HCT116 (cell line): ENCODE measurements at regions not wholly inside any gene's neighbourhood (a gene's known extent, or its start where the extent isn't known, plus 50 kb on each side); places are given as distances from the start of the nearest gene placed in this dataset.

Experiments
- ATAC-seq: fragments of 200-7000 bp; cut with Tn5 transposase; 2 replicates; pipeline ENCODE4 v1.9.1; 2020; ENCODE audit warnings: mild to moderate bottlenecking, moderate library complexity
- BruUV-seq: library from RNA; stranded (reverse); fragments of 400-500 nt; replicated peaks from 2 replicates; lab custom pipeline; 2021; lab: Mats Ljungman, UMichigan
- CTCF ChIA-PET: fragments of 300-600 bp; sonication (Branson Sonifier 250); formaldehyde crosslinking; loops from one replicate; lab custom pipeline; 2021; ENCODE audit warnings: antibody characterized with exemption; lab: Charles Lee
- POLR2A ChIA-PET: fragments of 300-600, 350-600 bp; sonication (Branson Sonifier 250); formaldehyde crosslinking; loops from one replicate; lab custom pipeline; 2021; ENCODE audit warnings: antibody characterized with exemption; lab: Charles Lee
- RAD21 ChIA-PET, 2 experiments: fragments of 300-600 bp; sonication (Branson Sonifier 250); formaldehyde crosslinking; loops; one replicate each; lab custom pipeline; 2023; ENCODE audit warnings: low total read pairs in 2 of 2; ENCODE audit not compliant: uncharacterized antibody in 2 of 2, unreplicated experiment in 2 of 2, low non-redundant PET in 1 of 2; lab: Charles Lee
- DNase-seq: peaks from one replicate; pipeline ENCODE4 v3.0.0-alpha.2; 2010; ENCODE audit warnings: low read depth, low spot score
- H2AFZ ChIP-seq: fragments of 200-600 bp; shearing (Covaris generic), sonication (generic); 2 replicates; pipeline ENCODE4 v1.6.1; 2017; ENCODE audit warnings: low read depth, mixed run types, mixed read lengths, antibody characterized with exemption, low read length; ENCODE audit not compliant: poor library complexity, severe bottlenecking
- H3K27ac ChIP-seq: 2 replicates; pipeline ENCODE4 v1.5.1; 2012; ENCODE audit warnings: low read depth, low read length
- H3K27me3 ChIP-seq: fragments of 200-600 bp; sonication (generic); 2 replicates; pipeline ENCODE4 v1.6.1; 2016; ENCODE audit warnings: mixed run types, low read length, mixed read lengths; ENCODE audit not compliant: insufficient read depth
- H3K36me3 ChIP-seq, 2 experiments: fragments of 200-500 bp in 1 of 2; fragments of 200-600 bp in 1 of 2; sonication (Bioruptor generic) in 1 of 2; sonication (generic) in 1 of 2; 2 replicates each; pipeline versions ENCODE4 v1.5.1 to v1.6.1; 2014 to 2016; ENCODE audit warnings: low read length in 2 of 2, inconsistent platforms in 1 of 2, mixed read lengths in 1 of 2, mixed run types in 1 of 2; ENCODE audit not compliant: insufficient read depth in 2 of 2, control insufficient read depth in 1 of 2
- H3K4me1 ChIP-seq, 2 experiments: fragments of 200-600 bp in 1 of 2; sonication (generic) in 1 of 2; 2 replicates each; pipeline versions ENCODE4 v1.5.1 to v1.6.1; 2012 to 2017; ENCODE audit warnings: low read length in 2 of 2, inconsistent platforms in 1 of 2, mild to moderate bottlenecking in 1 of 2, mixed read lengths in 1 of 2, mixed run types in 1 of 2, moderate library complexity in 1 of 2; ENCODE audit not compliant: insufficient read depth in 2 of 2, control insufficient read depth in 1 of 2
- H3K4me2 ChIP-seq: fragments of 200-600 bp; sonication (generic); 2 replicates; pipeline ENCODE4 v1.6.1; 2017; ENCODE audit warnings: mixed run types, low read length, mixed read lengths
- H3K4me3 ChIP-seq, 2 experiments: fragments of 200-600 bp in 1 of 2; sonication (generic) in 1 of 2; replicated peaks in 1 of 2; 2 replicates each; pipeline ENCODE4 v1.5.1; 2011 to 2016; ENCODE audit warnings: low read length in 2 of 2, control low read depth in 1 of 2, low read depth in 1 of 2, mild to moderate bottlenecking in 1 of 2, mixed read lengths in 1 of 2, mixed run types in 1 of 2
- H3K79me2 ChIP-seq: fragments of 200-600 bp; sonication (generic); 2 replicates; pipeline ENCODE4 v1.6.1; 2017; ENCODE audit warnings: mild to moderate bottlenecking, mixed run types, low read length, moderate library complexity, mixed read lengths; ENCODE audit not compliant: insufficient read depth
- H3K9ac ChIP-seq: fragments of 200-600 bp; sonication (generic); 2 replicates; pipeline ENCODE4 v1.6.1; 2016; ENCODE audit warnings: low read length, mixed read lengths
- H3K9me2 ChIP-seq: fragments of 200-600 bp; sonication (generic), shearing (Covaris generic); 2 replicates; pipeline ENCODE4 v1.6.1; 2017; ENCODE audit warnings: mixed run types, mild to moderate bottlenecking, moderate library complexity; ENCODE audit not compliant: insufficient read depth
- H3K9me3 ChIP-seq, 2 experiments: fragments of 200-500 bp in 1 of 2; fragments of 200-600 bp in 1 of 2; sonication (Bioruptor generic) in 1 of 2; sonication (generic) in 1 of 2; 2 replicates each; pipeline ENCODE4 v1.6.1; 2014 to 2017; ENCODE audit warnings: low read length in 2 of 2, mixed read lengths in 2 of 2, inconsistent platforms in 1 of 2, low read depth in 1 of 2, mild to moderate bottlenecking in 1 of 2, mixed run types in 1 of 2, moderate library complexity in 1 of 2; ENCODE audit not compliant: control insufficient read depth in 1 of 2, insufficient read depth in 1 of 2
- H4K20me1 ChIP-seq: fragments of 200-600 bp; sonication (generic), shearing (Covaris generic); 2 replicates; pipeline ENCODE4 v1.6.1; 2017; ENCODE audit warnings: mixed run types, mild to moderate bottlenecking, moderate library complexity; ENCODE audit not compliant: insufficient read depth
- ATF3 ChIP-seq: IDR thresholded peaks from 2 replicates; pipeline ENCODE4 v1.6.1; 2012
- CBX3 ChIP-seq: IDR thresholded peaks from 2 replicates; pipeline ENCODE4 v1.6.1; 2012; ENCODE audit warnings: low read depth
- CEBPB ChIP-seq: IDR thresholded peaks from 2 replicates; pipeline ENCODE4 v1.6.1; 2012; ENCODE audit warnings: low read depth
- EGR1 ChIP-seq: IDR thresholded peaks from 2 replicates; pipeline ENCODE4 v1.6.1; 2012; ENCODE audit warnings: low read depth
- ELF1 ChIP-seq: IDR thresholded peaks from 2 replicates; pipeline ENCODE4 v1.6.1; 2012; ENCODE audit warnings: low read depth, borderline replicate concordance
- EZH2 ChIP-seq: fragments of 200-600 bp; sonication (generic); IDR thresholded peaks from 2 replicates; pipeline ENCODE4 v1.6.1; 2017; ENCODE audit warnings: antibody characterized with exemption, mixed run types
- EZH2phosphoT487 ChIP-seq: fragments of 200-600 bp; IDR thresholded peaks from 2 replicates; pipeline ENCODE4 v1.6.1; 2018; ENCODE audit warnings: antibody characterized with exemption, borderline replicate concordance
- FOSL1 ChIP-seq: IDR thresholded peaks from 2 replicates; pipeline ENCODE4 v1.6.1; 2012; ENCODE audit warnings: low read depth
- JUND ChIP-seq: IDR thresholded peaks from 2 replicates; pipeline ENCODE4 v1.6.1; 2012
- MAX ChIP-seq: IDR thresholded peaks from 2 replicates; pipeline ENCODE4 v1.6.1; 2012
- POLR2A ChIP-seq: IDR thresholded peaks from 2 replicates; pipeline ENCODE4 v1.7.0; 2011; ENCODE audit warnings: borderline replicate concordance; ENCODE audit not compliant: insufficient read depth, insufficient read length; ENCODE audit errors: extremely low read depth
- RAD21 ChIP-seq: IDR thresholded peaks from 2 replicates; pipeline ENCODE4 v1.6.1; 2012; ENCODE audit warnings: low read depth, mild to moderate bottlenecking
- SIN3A ChIP-seq: IDR thresholded peaks from 2 replicates; pipeline ENCODE4 v1.6.1; 2012; ENCODE audit warnings: low read depth
- SP1 ChIP-seq: IDR thresholded peaks from 2 replicates; pipeline ENCODE4 v1.6.1; 2012; ENCODE audit warnings: low read depth
- SRF ChIP-seq: IDR thresholded peaks from 2 replicates; pipeline ENCODE4 v1.6.1; 2012; ENCODE audit warnings: low read depth
- TCF7L2 ChIP-seq: IDR thresholded peaks from 2 replicates; pipeline ENCODE4 v1.7.0; 2011; ENCODE audit warnings: borderline replicate concordance, inconsistent platforms; ENCODE audit not compliant: insufficient read depth, insufficient read length; ENCODE audit errors: extremely low read depth
- ZBTB33 ChIP-seq: IDR thresholded peaks from 2 replicates; pipeline ENCODE4 v1.6.1; 2011; ENCODE audit warnings: mild to moderate bottlenecking, low read length, moderate library complexity; ENCODE audit not compliant: insufficient replicate concordance; ENCODE audit errors: extremely low read depth
- ZFX ChIP-seq: fragments of 450-650 bp; IDR thresholded peaks from 2 replicates; pipeline ENCODE4 v1.6.1; 2017
- intact Hi-C: fragments of 100-400 bp; cut with micrococcal nuclease; formaldehyde crosslinking; loops from 2 replicates; pipeline ENCODE4 v1.10.0; 2022
- TF ChIP-seq, protein P1 (sequence below), 3 experiments: fragments of 200-600 bp in 1 of 3; sonication (generic) in 1 of 3; IDR thresholded peaks in 2 of 3; conservative IDR thresholded peaks in 1 of 3; 2 replicates each; pipeline ENCODE4 v1.5.1; 2012 to 2017; ENCODE audit warnings: low read depth in 2 of 3, low read length in 2 of 3, antibody characterized with exemption in 1 of 3, borderline replicate concordance in 1 of 3, control low read depth in 1 of 3, mild to moderate bottlenecking in 1 of 3, mixed read lengths in 1 of 3, mixed run types in 1 of 3, moderate library complexity in 1 of 3; ENCODE audit not compliant: insufficient read depth in 1 of 3

DNA sequence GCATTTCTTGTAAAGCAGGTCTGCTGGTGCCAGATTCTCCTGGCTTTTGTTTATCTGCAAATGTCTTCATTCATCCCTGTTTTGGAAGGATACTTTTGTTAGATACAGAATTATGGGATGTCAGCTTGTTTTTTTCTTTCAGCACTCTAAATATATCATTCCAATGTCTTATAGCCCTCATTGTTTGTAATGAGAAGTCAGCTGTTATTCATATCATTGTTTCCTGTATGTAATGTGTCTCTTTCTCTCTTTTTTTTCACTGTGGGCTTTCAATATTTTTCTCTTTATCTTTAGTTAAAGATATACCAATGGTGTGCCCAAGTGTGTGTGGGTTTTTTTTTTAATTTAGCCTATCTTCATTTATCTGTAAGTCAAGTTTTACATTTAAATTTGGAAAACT, 65.6 kb upstream of the DCP1A start:
- no peaks in the 10 kb centered on the region for H3K4me1 ChIP-seq
- no TSS peak for BruUV-seq
- H3K9ac ChIP-seq: no peak overlapping the region
- ATAC-seq (no peak), DNase-seq (no peak)
- peaks cover 0 to 15% of the 10 kb centered on the region in 2 experiments; a peak in 1 of 4 replicates for H3K9me3 ChIP-seq
- intact Hi-C loops: no loop called here
- H3K4me3 ChIP-seq: no peak overlapping the region
- H3K27me3 ChIP-seq: no peaks in the 10 kb centered on the region
- no peaks in the 10 kb centered on the region for H3K36me3 ChIP-seq
- no peaks in the 10 kb centered on the region for H3K79me2 ChIP-seq
- H2AFZ ChIP-seq: no peak overlapping the region
- H3K4me2 ChIP-seq: no peak overlapping the region
- H3K27ac ChIP-seq: no peak overlapping the region
- H3K9me2 ChIP-seq: no peaks in the 10 kb centered on the region
- POLR2A ChIA-PET: no interaction called here
- RAD21 ChIA-PET: no interaction called here
- H4K20me1 ChIP-seq: no peaks in the 10 kb centered on the region
- TF ChIP-seq EGR1: no peak
- TF ChIP-seq SRF: no peak
- TF ChIP-seq CBX3: 0 out of 2 replicates have a peak, but pooled peaks have one; percentile 32
- no peak for TF ChIP-seq JUND
- CTCF ChIA-PET: no interaction called here

- CTCF ChIA-PET: no interaction called here
- TF ChIP-seq RAD21 (no peak), TCF7L2 (no peak), EZH2phosphoT487 (no peak), ZFX (no peak), MAX (no peak), JUND (no peak), POLR2A (no peak), ELF1 (no peak), EZH2 (no peak), SP1 (no peak), CEBPB (no peak), SIN3A (no peak), CBX3 (no peak), ATF3 (no peak), FOSL1 (no peak), EGR1 (no peak), ZBTB33 (no peak)
- TF ChIP-seq, protein P1, sequence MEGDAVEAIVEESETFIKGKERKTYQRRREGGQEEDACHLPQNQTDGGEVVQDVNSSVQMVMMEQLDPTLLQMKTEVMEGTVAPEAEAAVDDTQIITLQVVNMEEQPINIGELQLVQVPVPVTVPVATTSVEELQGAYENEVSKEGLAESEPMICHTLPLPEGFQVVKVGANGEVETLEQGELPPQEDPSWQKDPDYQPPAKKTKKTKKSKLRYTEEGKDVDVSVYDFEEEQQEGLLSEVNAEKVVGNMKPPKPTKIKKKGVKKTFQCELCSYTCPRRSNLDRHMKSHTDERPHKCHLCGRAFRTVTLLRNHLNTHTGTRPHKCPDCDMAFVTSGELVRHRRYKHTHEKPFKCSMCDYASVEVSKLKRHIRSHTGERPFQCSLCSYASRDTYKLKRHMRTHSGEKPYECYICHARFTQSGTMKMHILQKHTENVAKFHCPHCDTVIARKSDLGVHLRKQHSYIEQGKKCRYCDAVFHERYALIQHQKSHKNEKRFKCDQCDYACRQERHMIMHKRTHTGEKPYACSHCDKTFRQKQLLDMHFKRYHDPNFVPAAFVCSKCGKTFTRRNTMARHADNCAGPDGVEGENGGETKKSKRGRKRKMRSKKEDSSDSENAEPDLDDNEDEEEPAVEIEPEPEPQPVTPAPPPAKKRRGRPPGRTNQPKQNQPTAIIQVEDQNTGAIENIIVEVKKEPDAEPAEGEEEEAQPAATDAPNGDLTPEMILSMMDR (IDR thresholded peaks at IDR 0.05 in 2 of 3, conservative IDR thresholded peaks at IDR 0.05 in 1 of 3; ENCODE audit: borderline replicate concordance in 1 of 3, insufficient read depth in 1 of 3, low read depth in 2 of 3, low read length in 2 of 3): no peak
Measured at GRCh38 chr3:53416530-53416929, 69.2 kb upstream of the DCP1A start.

More at GRCh38 chr3:53416530-53416929, 69.2 kb upstream of the DCP1A start:
- Histone ChIP-seq H3K9me3 (peaks cover 0 to 15% of the 10 kb centered on the region in 2 experiments; a peak in 1 of 4 replicates), H3K4me1 (no peaks in the 10 kb centered on the region), H3K4me3 (no peak overlapping the region), H3K79me2 (no peaks in the 10 kb centered on the region), H3K27ac (no peak overlapping the region), H3K4me2 (no peak overlapping the region), H3K36me3 (no peaks in the 10 kb centered on the region), H3K27me3 (no peaks in the 10 kb centered on the region), H3K9me2 (no peaks in the 10 kb centered on the region), H4K20me1 (no peaks in the 10 kb centered on the region), H2AFZ (no peak overlapping the region), H3K9ac (no peak overlapping the region)
- ChIA-PET RAD21 (no interaction called here), POLR2A (no interaction called here)
- DNase-seq: no peak
- ATAC-seq: no peak
- BruUV-seq: no TSS peak
- intact Hi-C loops: no loop called here
